KMS-11 (cell line): ENCODE measurements at regions not wholly inside any gene's neighbourhood (a gene's known extent, or its start where the extent isn't known, plus 50 kb on each side); places are given as distances from the start of the nearest gene placed in this dataset.

ENCODE experiments used
- H2AFZ ChIP-seq: fragments of 200-600 bp; sonication (generic); 2 replicates; pipeline ENCODE4 v1.6.1; 2016; ENCODE audit warnings: antibody characterized with exemption, mixed run types, low read depth
- H3K27ac ChIP-seq: fragments of 200-600 bp; sonication (generic); 2 replicates; pipeline ENCODE4 v1.6.1; 2016; ENCODE audit warnings: mild to moderate bottlenecking, mixed run types
- H3K27me3 ChIP-seq: fragments of 200-600 bp; sonication (generic); 2 replicates; pipeline ENCODE4 v1.6.1; 2017; ENCODE audit warnings: mild to moderate bottlenecking, low read depth, mixed run types, moderate library complexity; ENCODE audit not compliant: insufficient read depth
- H3K36me3 ChIP-seq: fragments of 200-600 bp; sonication (generic); 2 replicates; pipeline ENCODE4 v1.6.1; 2017; ENCODE audit warnings: mild to moderate bottlenecking, mixed run types; ENCODE audit not compliant: insufficient read depth
- H3K4me1 ChIP-seq: fragments of 200-600 bp; sonication (generic); 2 replicates; pipeline ENCODE4 v1.6.1; 2016; ENCODE audit warnings: mild to moderate bottlenecking, low read depth, mixed run types; ENCODE audit not compliant: poor library complexity, severe bottlenecking
- H3K4me2 ChIP-seq: fragments of 200-600 bp; sonication (generic); 2 replicates; pipeline ENCODE4 v1.7.0; 2016; ENCODE audit warnings: mild to moderate bottlenecking, mixed run types
- H3K4me3 ChIP-seq: fragments of 200-600 bp; sonication (generic); IDR thresholded peaks from 2 replicates; pipeline ENCODE4 v1.6.1; 2017; ENCODE audit warnings: low read depth, low read length, mixed read lengths; ENCODE audit not compliant: insufficient read depth
- H3K79me2 ChIP-seq: fragments of 200-600 bp; sonication (generic); 2 replicates; pipeline ENCODE4 v1.6.1; 2016; ENCODE audit warnings: low read depth, mixed run types; ENCODE audit not compliant: insufficient read depth
- H3K9ac ChIP-seq: fragments of 200-600 bp; sonication (generic); 2 replicates; pipeline ENCODE4 v1.6.1; 2016; ENCODE audit warnings: mild to moderate bottlenecking, mixed run types
- H4K20me1 ChIP-seq: fragments of 200-600 bp; sonication (generic); 2 replicates; pipeline ENCODE4 v1.6.1; 2016; ENCODE audit warnings: mild to moderate bottlenecking, mixed run types; ENCODE audit not compliant: insufficient read depth
- CTCF ChIP-seq: fragments of 200-600 bp; sonication (generic); conservative IDR thresholded peaks from 2 replicates; pipeline ENCODE4 v1.6.1; 2017; ENCODE audit warnings: low read depth, mild to moderate bottlenecking, antibody characterized with exemption, low read length, moderate library complexity, mixed read lengths

- H3K36me3 ChIP-seq: no peaks in the 10 kb centered on the region
- peak overlapping the region; percentile 93 for H3K4me2 ChIP-seq
- H3K79me2 ChIP-seq: no peaks in the 10 kb centered on the region
- H4K20me1 ChIP-seq: no peaks in the 10 kb centered on the region
- H3K4me3 ChIP-seq: no peak overlapping the region
- H3K27me3 ChIP-seq: no peaks in the 10 kb centered on the region
- peaks cover 61% of the 10 kb centered on the region for H3K4me1 ChIP-seq
- peak overlapping the region; percentile 12; the same call in 1 of the 2 replicates for H3K9ac ChIP-seq
- peak overlapping the region; percentile 80 for H3K27ac ChIP-seq
- H2AFZ ChIP-seq: peak overlapping the region; percentile 42
- no peak for TF ChIP-seq CTCF
These were observed 384.9 kb upstream of the SOX9 start for GRCh38 chr17:71735893-71736292.

GRCh38 chr17:71740866-71741265, 380.0 kb upstream of the SOX9 start:
- H3K27ac ChIP-seq: no peak overlapping the region
- no peaks in the 10 kb centered on the region for H3K79me2 ChIP-seq
- peaks cover 45% of the 10 kb centered on the region for H3K4me1 ChIP-seq
- no peaks in the 10 kb centered on the region for H3K27me3 ChIP-seq
- no peak overlapping the region for H2AFZ ChIP-seq
- no peak overlapping the region for H3K4me2 ChIP-seq
- no peak overlapping the region for H3K9ac ChIP-seq
- H3K4me3 ChIP-seq: no peak overlapping the region
- H3K36me3 ChIP-seq: no peaks in the 10 kb centered on the region
- H4K20me1 ChIP-seq: no peaks in the 10 kb centered on the region
- no peak for TF ChIP-seq CTCF

GRCh38 chr17:71741836-71742235, 379.0 kb upstream of the SOX9 start:
- 0 out of 2 replicates have a peak overlapping the region, but pooled peaks have one; percentile 0 for H3K4me2 ChIP-seq
- no peak overlapping the region for H2AFZ ChIP-seq
- no peaks in the 10 kb centered on the region for H3K79me2 ChIP-seq
- H3K4me1 ChIP-seq: peaks cover 35% of the 10 kb centered on the region
- no peak overlapping the region for H3K9ac ChIP-seq
- no peak overlapping the region for H3K27ac ChIP-seq
- H3K4me3 ChIP-seq: no peak overlapping the region
- no peaks in the 10 kb centered on the region for H3K27me3 ChIP-seq
- no peaks in the 10 kb centered on the region for H4K20me1 ChIP-seq
- H3K36me3 ChIP-seq: no peaks in the 10 kb centered on the region
- no peak for TF ChIP-seq CTCF

GRCh38 chr17:71748872-71749271, 371.9 kb upstream of the SOX9 start:
- Histone ChIP-seq H3K4me1 (no peaks in the 10 kb centered on the region), H2AFZ (no peak overlapping the region), H3K36me3 (no peaks in the 10 kb centered on the region), H3K79me2 (no peaks in the 10 kb centered on the region), H3K9ac (no peak overlapping the region), H3K27ac (no peak overlapping the region), H4K20me1 (no peaks in the 10 kb centered on the region), H3K4me3 (no peak overlapping the region), H3K27me3 (no peaks in the 10 kb centered on the region), H3K4me2 (no peak overlapping the region)
- no peak for TF ChIP-seq CTCF
